GM23338 (cell line): ENCODE measurements at regions not wholly inside any gene's neighbourhood (a gene's known extent, or its start where the extent isn't known, plus 50 kb on each side); places are given as distances from the start of the nearest gene placed in this dataset.

ENCODE experiments used
- ATAC-seq: fragments of 200-7000 bp; cut with Tn5 transposase; 3 replicates; pipeline ENCODE4 v1.9.1; 2020
- DNase-seq: peaks from one replicate; pipeline ENCODE4 v3.0.0-alpha.2; 2015; ENCODE audit warnings: low spot score
- H2AFZ ChIP-seq: fragments of 200-600 bp; sonication (generic); 2 replicates; pipeline ENCODE4 v1.8.0; 2016; ENCODE audit warnings: antibody characterized with exemption, mild to moderate bottlenecking, moderate library complexity
- H3F3A ChIP-seq: fragments of 200-600 bp; sonication (generic); replicated peaks from 2 replicates; pipeline ENCODE4 v1.8.0; 2017; ENCODE audit warnings: antibody characterized with exemption, mixed run types, low read depth
- H3K27ac ChIP-seq: fragments of 200-600 bp; sonication (generic); 2 replicates; pipeline ENCODE4 v1.6.1; 2016; ENCODE audit warnings: low read depth
- H3K27me3 ChIP-seq: fragments of 200-600 bp; sonication (generic); 2 replicates; pipeline ENCODE4 v1.8.0; 2016; ENCODE audit warnings: mild to moderate bottlenecking, mixed run types, moderate library complexity; ENCODE audit not compliant: insufficient read depth
- H3K36me3 ChIP-seq: fragments of 200-600 bp; sonication (generic); 2 replicates; pipeline ENCODE4 v1.8.0; 2016; ENCODE audit warnings: mild to moderate bottlenecking; ENCODE audit not compliant: insufficient read depth
- H3K4me1 ChIP-seq: fragments of 200-600 bp; sonication (generic); 2 replicates; pipeline ENCODE4 v1.8.0; 2016; ENCODE audit warnings: mild to moderate bottlenecking, moderate library complexity; ENCODE audit not compliant: insufficient read depth
- H3K4me2 ChIP-seq: fragments of 200-600 bp; sonication (generic); 2 replicates; pipeline ENCODE4 v1.7.1; 2017; ENCODE audit warnings: mixed run types
- H3K4me3 ChIP-seq: fragments of 200-600 bp; sonication (generic); 2 replicates; pipeline ENCODE4 v1.6.1; 2016; ENCODE audit warnings: mixed run types
- H3K79me2 ChIP-seq: fragments of 200-600 bp; sonication (generic); replicated peaks from 2 replicates; pipeline ENCODE4 v1.8.0; 2017; ENCODE audit warnings: mild to moderate bottlenecking; ENCODE audit not compliant: insufficient read depth
- H3K9me2 ChIP-seq: fragments of 200-600 bp; sonication (generic); 2 replicates; pipeline ENCODE4 v1.8.0; 2017; ENCODE audit not compliant: insufficient read depth
- H4K20me1 ChIP-seq: fragments of 200-600 bp; sonication (generic); replicated peaks from 2 replicates; pipeline ENCODE4 v1.8.0; 2017; ENCODE audit warnings: mild to moderate bottlenecking; ENCODE audit not compliant: insufficient read depth
- H3K27ac Mint-ChIP-seq: 2 replicates; pipeline ENCODE4 v1.8.0; 2020; ENCODE audit warnings: inconsistent platforms, mild to moderate bottlenecking, moderate library complexity, mixed read lengths
- H3K27me3 Mint-ChIP-seq: 3 replicates; pipeline ENCODE4 v1.8.0; 2022; ENCODE audit warnings: low read depth, mild to moderate bottlenecking, moderate library complexity, mixed read lengths, inconsistent platforms; ENCODE audit not compliant: insufficient read depth, poor library complexity
- H3K36me3 Mint-ChIP-seq: 3 replicates; pipeline ENCODE4 v1.8.0; 2021; ENCODE audit warnings: low read depth, mild to moderate bottlenecking, inconsistent platforms, moderate library complexity, mixed read lengths
- H3K4me1 Mint-ChIP-seq: 3 replicates; pipeline ENCODE4 v1.8.0; 2020; ENCODE audit warnings: mild to moderate bottlenecking, inconsistent platforms, mixed read lengths
- H3K4me3 Mint-ChIP-seq: 3 replicates; pipeline ENCODE4 v1.8.0; 2021; ENCODE audit warnings: moderate library complexity, mild to moderate bottlenecking, inconsistent platforms, mixed read lengths
- H3K9me3 Mint-ChIP-seq: 3 replicates; pipeline ENCODE4 v1.8.0; 2020; ENCODE audit warnings: moderate library complexity, mild to moderate bottlenecking, inconsistent platforms, mixed read lengths
- ETS1 ChIP-seq: IDR thresholded peaks from 2 replicates; pipeline ENCODE4 v1.6.1; 2016; ENCODE audit warnings: antibody characterized with exemption
- JUNB ChIP-seq: IDR thresholded peaks from one replicate; pipeline ENCODE4 v1.6.1; 2016; ENCODE audit warnings: antibody characterized with exemption; ENCODE audit not compliant: unreplicated experiment
- REST ChIP-seq: IDR thresholded peaks from one replicate; pipeline ENCODE4 v1.6.1; 2018; ENCODE audit warnings: antibody characterized with exemption; ENCODE audit not compliant: unreplicated experiment
- STAT1 ChIP-seq: IDR thresholded peaks from one replicate; pipeline ENCODE4 v1.6.1; 2016; ENCODE audit warnings: antibody characterized with exemption; ENCODE audit not compliant: unreplicated experiment
- ZNF462 ChIP-seq: fragments of 250-450 bp; sonication (Bioruptor Pico); IDR thresholded peaks from 2 replicates; pipeline ENCODE4 v1.5.0; 2020; ENCODE audit warnings: mild to moderate bottlenecking, moderate library complexity

- no peaks in the 10 kb centered on the region; the same call in 2 of the 3 replicates for H3K4me1 Mint-ChIP-seq
- TF ChIP-seq STAT1: no peak
- TF ChIP-seq REST: no peak
- no peak for TF ChIP-seq JUNB
- TF ChIP-seq ETS1: no peak
- no peak for TF ChIP-seq ZNF462 (CRISPR knock-in tag)
- no peak for DNase-seq
- H3K4me2 ChIP-seq: no peak overlapping the region
- H3K4me1 ChIP-seq: no peaks in the 10 kb centered on the region
- H3K36me3 Mint-ChIP-seq: no peaks in the 10 kb centered on the region
- ATAC-seq: no peak
- no peaks in the 10 kb centered on the region for H3K9me2 ChIP-seq
- no peaks in the 10 kb centered on the region for H3K9me3 Mint-ChIP-seq
- H3K79me2 ChIP-seq: no peaks in the 10 kb centered on the region
- H3K4me3 ChIP-seq: no peak overlapping the region
- H3K27me3 ChIP-seq: no peaks in the 10 kb centered on the region
- no peak overlapping the region for H3K27ac Mint-ChIP-seq
- H3F3A ChIP-seq: no peaks in the 10 kb centered on the region
- no peaks in the 10 kb centered on the region for H3K27me3 Mint-ChIP-seq
- no peaks in the 10 kb centered on the region for H3K36me3 ChIP-seq
- no peak overlapping the region for H3K27ac ChIP-seq
- no peak overlapping the region for H3K4me3 Mint-ChIP-seq
- H4K20me1 ChIP-seq: no peaks in the 10 kb centered on the region
- H2AFZ ChIP-seq: no peak overlapping the region
Measured at GRCh38 chr12:87302126-87302745, 727.0 kb downstream of the C12orf50 start.
